Activated T-cell treated with anti-CD3 and anti-CD28 coated beads, Interleukin-2, amount 50 U/mL, for 72 hours (primary cell): ENCODE measurements at regions not wholly inside any gene's neighbourhood (a gene's known extent, or its start where the extent isn't known, plus 50 kb on each side); places are given as distances from the start of the nearest gene placed in this dataset.
"Not testable (repeated sequence)": the region's sequence is repeated elsewhere in the genome, so short reads cannot be mapped to it uniquely, and the experiment has no call there.

Experiments used
- ATAC-seq, 2 donors: fragments of 150-1000 bp; cut with Tn5 transposase; replicated peaks in 1 of 2; 2 replicates each; pipeline ENCODE4 v1.10.0; 2021; ENCODE audit warnings: moderate library complexity in 2 of 2, mild to moderate bottlenecking in 1 of 2
- DNase-seq, 2 donors: peaks; one replicate each; pipeline ENCODE4 v3.0.0; 2021 to 2022; ENCODE audit warnings: mixed read lengths in 1 of 2
- H3K27ac Mint-ChIP-seq: one replicate; pipeline ENCODE4 v1.8.0; 2022; ENCODE audit warnings: mild to moderate bottlenecking, moderate library complexity, mixed read lengths
- H3K27me3 Mint-ChIP-seq: one replicate; pipeline ENCODE4 v1.8.0; 2022; ENCODE audit warnings: low read depth, mixed read lengths
- H3K36me3 Mint-ChIP-seq, 2 donors: one replicate each; pipeline ENCODE4 v1.8.0; 2022; ENCODE audit warnings: mixed read lengths in 2 of 2, mild to moderate bottlenecking in 1 of 2; ENCODE audit not compliant: insufficient read depth in 2 of 2
- H3K4me1 Mint-ChIP-seq: one replicate; pipeline ENCODE4 v1.8.0; 2022; ENCODE audit warnings: low read depth, mixed read lengths
- H3K4me3 Mint-ChIP-seq, 2 donors: one replicate each; pipeline ENCODE4 v1.8.0; 2022; ENCODE audit warnings: mild to moderate bottlenecking in 2 of 2, mixed read lengths in 2 of 2, moderate library complexity in 2 of 2
- H3K9me3 Mint-ChIP-seq, 2 donors: one replicate each; pipeline ENCODE4 v1.8.0; 2022; ENCODE audit warnings: mixed read lengths in 2 of 2

GRCh38 chr6:170147056-170147787, 143.7 kb downstream of the DLL1 start:
- DNase-seq, result no peak
- Mint-ChIP-seq H3K27ac (peak overlapping the region; percentile 85), H3K36me3 (peaks cover 11 to 12% of the 10 kb centered on the region in 2 donors), H3K9me3 (peaks cover 9 to 12% of the 10 kb centered on the region in 2 donors), H3K4me3 (peak overlapping the region; percentile 77 to 80), H3K27me3 (peaks cover 17% of the 10 kb centered on the region), H3K4me1 (peaks cover 45% of the 10 kb centered on the region)
- ATAC-seq, result no peak

DNA sequence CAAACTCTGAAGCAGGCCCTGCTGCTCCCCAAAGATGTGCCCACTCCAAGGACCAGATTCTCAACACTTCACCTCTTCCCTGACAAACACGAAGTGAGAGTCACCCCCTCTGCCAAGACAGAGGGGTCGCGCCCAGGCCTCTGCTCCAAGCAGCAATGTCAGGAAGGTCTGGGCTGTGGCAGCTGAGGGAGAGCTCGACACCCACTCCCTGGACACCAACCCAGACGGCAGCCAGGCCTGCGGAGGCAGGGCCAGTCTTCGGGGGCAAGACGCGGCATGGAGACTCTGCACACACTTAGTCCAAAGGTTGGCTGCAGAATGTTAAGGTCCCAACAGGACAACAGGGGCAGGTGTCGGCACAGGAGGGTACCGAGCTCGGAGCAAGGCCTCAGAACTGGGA, 144.2 kb downstream of the DLL1 start:
- Mint-ChIP-seq H3K27ac (peak overlapping the region; percentile 52), H3K4me1 (peaks cover 45% of the 10 kb centered on the region), H3K27me3 (peaks cover 11% of the 10 kb centered on the region), H3K36me3 (peaks cover 11 to 12% of the 10 kb centered on the region in 2 donors), H3K9me3 (peaks cover 9 to 12% of the 10 kb centered on the region in 2 donors), H3K4me3 (peak overlapping the region; percentile 2 to 80)
- ATAC-seq (no peak), DNase-seq (no peak)

DNA sequence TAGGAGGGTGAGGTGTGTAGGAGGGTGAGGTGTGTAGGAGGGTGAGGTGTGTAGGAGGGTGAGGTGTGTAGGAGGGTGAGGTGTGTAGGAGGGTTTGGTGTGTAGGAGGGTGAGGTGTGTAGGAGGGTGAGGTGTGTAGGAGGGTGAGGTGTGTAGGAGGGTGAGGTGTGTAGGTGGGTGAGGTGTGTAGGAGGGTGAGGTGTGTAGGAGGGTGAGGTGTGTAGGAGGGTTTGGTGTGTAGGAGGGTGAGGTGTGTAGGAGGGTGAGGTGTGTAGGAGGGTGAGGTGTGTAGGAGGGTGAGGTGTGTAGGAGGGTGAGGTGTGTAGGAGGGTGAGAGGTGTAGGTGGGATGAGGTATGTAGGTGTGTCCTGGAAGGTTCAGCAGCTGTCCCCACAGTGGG, 144.7 kb downstream of the DLL1 start:
- Mint-ChIP-seq H3K36me3 (peaks cover 11 to 12% of the 10 kb centered on the region in 2 donors), H3K27ac (peak overlapping the region; percentile 65), H3K4me1 (peaks cover 45% of the 10 kb centered on the region), H3K9me3 (peaks cover 9 to 12% of the 10 kb centered on the region in 2 donors), H3K4me3 (peak overlapping the region in 1 of 2 donors; percentile 80)
- not testable (repeated sequence) for DNase-seq, ATAC-seq, H3K27me3 Mint-ChIP-seq

- ATAC-seq, H3K27me3 Mint-ChIP-seq: not testable (repeated sequence)
- DNase-seq, result peak; percentile 36 to 47
- H3K4me1 Mint-ChIP-seq, result peaks cover 45% of the 10 kb centered on the region
- H3K36me3 Mint-ChIP-seq, result peaks cover 11 to 12% of the 10 kb centered on the region in 2 donors
- H3K9me3 Mint-ChIP-seq, result peaks cover 9 to 12% of the 10 kb centered on the region in 2 donors
- H3K27ac Mint-ChIP-seq, result peak overlapping the region; percentile 74
- peak overlapping the region in 1 of 2 donors; percentile 37 for H3K4me3 Mint-ChIP-seq
Measured at GRCh38 chr6:170145716-170146115, 145.2 kb downstream of the DLL1 start.

DNA sequence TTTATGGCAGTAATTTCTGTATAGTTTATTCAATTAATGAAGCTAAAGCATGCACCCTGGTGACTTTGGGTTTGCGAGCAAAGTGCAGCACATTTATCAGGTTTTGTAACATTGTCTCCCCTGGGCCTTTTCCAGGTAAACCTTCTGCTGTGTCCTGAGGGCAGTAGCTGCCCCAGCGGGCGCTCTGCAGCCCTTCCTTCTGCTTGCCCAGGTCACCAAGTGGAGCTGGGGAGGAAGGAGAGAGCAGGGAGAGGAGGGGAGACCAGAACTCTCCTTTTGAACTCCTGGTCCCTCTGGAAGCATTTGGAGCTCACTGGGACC, 145.6 kb downstream of the DLL1 start:
- H3K27me3 Mint-ChIP-seq, result no peaks in the 10 kb centered on the region
- peaks cover 11 to 12% of the 10 kb centered on the region in 2 donors for H3K36me3 Mint-ChIP-seq
- peak overlapping the region in 1 of 2 donors; percentile 37 for H3K4me3 Mint-ChIP-seq
- peaks cover 9 to 12% of the 10 kb centered on the region in 2 donors for H3K9me3 Mint-ChIP-seq
- ATAC-seq, result no peak
- peaks cover 45% of the 10 kb centered on the region for H3K4me1 Mint-ChIP-seq
- peak overlapping the region; percentile 74 for H3K27ac Mint-ChIP-seq
- no peak for DNase-seq

- H3K27me3 Mint-ChIP-seq, result no peaks in the 10 kb centered on the region
- H3K36me3 Mint-ChIP-seq, result peaks cover 11 to 12% of the 10 kb centered on the region in 2 donors
- ATAC-seq (no peak), DNase-seq (no peak)
- H3K4me3 Mint-ChIP-seq, result peak overlapping the region in 1 of 2 donors; percentile 5
- peak overlapping the region; percentile 7 for H3K27ac Mint-ChIP-seq
- H3K4me1 Mint-ChIP-seq, result peaks cover 45% of the 10 kb centered on the region
- peaks cover 9 to 12% of the 10 kb centered on the region in 2 donors for H3K9me3 Mint-ChIP-seq
Measured at GRCh38 chr6:170144571-170145271, 146.2 kb downstream of the DLL1 start.

DNA sequence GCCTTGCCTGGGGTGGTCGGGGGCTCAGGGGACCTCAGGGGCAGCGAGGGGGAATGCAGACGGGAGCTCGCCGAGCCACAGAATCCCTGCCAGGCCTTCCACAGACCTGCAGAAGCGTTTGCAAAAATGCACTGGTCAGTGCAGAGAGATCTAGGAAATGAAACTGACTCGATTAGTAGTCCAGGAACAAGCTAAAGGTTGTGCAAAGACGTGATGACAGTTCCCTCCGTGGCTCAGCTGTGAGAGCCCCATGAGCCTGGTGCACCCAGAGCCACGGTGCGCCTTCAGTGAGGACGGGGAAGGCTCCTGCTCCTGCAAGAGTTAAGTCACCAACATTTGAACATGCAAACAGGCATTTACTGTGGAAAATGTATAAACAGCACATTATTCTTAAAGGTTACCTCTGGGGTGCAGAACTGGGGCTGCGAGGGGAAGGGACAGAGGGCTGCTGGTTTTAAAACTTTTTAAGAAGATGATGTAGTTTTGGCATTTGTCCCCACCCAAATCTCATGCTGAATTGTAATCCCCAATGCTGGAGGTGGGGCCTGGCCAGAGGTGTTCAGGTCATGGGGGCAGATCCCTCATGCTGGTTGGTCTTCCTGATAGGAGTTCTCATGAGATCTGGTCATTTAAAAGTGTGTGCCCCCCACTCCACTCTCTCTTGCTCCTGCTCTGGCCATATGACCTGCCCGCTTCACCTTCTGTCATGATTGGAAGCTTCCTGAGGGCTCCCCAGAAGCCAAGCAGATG, 147.3 kb downstream of the DLL1 start:
- Mint-ChIP-seq H3K27me3 (no peaks in the 10 kb centered on the region), H3K36me3 (peaks cover 11 to 12% of the 10 kb centered on the region in 2 donors), H3K27ac (no peak overlapping the region), H3K9me3 (peaks cover 9 to 12% of the 10 kb centered on the region in 2 donors), H3K4me3 (no peak overlapping the region), H3K4me1 (peaks cover 35% of the 10 kb centered on the region)
- DNase-seq (no peak), ATAC-seq (no peak)

DNA sequence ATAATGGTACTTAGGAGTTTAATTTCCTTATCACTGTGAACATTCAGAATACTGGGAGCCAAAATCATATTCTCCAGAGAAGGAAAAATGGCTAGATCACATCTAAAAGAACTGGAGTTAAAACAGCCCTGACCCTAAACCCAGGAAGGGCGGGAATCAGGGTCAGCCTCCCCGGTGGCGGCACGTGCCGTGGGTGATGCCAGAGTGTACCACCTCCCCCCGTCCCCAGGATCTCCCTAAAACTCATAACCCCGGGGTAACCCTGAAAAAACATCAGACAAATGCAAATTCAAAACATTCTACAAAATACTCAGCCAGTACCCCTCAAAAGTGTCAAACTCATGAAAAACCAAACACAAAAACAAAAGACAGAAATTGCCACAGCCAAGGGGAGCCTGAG, 148.3 kb downstream of the DLL1 start:
- Mint-ChIP-seq H3K36me3 (peaks cover 11 to 12% of the 10 kb centered on the region in 2 donors), H3K27me3 (no peaks in the 10 kb centered on the region), H3K4me1 (peaks cover 25% of the 10 kb centered on the region), H3K27ac (no peak overlapping the region), H3K4me3 (no peak overlapping the region), H3K9me3 (peaks cover 9 to 12% of the 10 kb centered on the region in 2 donors)
- no peak for DNase-seq
- ATAC-seq, result no peak

DNA sequence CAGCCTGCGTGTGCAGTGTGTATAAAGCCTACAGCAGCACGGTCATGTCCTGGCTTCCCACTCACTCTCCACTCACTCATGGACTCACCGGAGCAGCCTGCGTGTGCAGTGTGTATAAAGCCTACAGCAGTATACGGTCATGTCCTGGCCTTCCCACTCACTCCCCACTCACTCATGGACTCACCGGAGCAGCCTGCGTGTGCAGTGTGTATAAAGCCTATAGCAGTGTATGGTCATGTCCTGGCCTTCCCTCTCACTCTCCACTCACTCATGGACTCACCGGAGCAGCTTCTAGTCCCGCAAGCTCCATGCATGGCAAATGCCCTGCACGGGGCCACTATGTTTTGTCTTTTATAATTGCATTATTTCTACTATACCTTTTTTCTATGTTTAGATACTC, 149.8 kb downstream of the DLL1 start:
- H3K4me3 Mint-ChIP-seq, H3K27me3 Mint-ChIP-seq, ATAC-seq, DNase-seq, H3K27ac Mint-ChIP-seq: not testable (repeated sequence)
- Mint-ChIP-seq H3K36me3 (peaks cover 11 to 12% of the 10 kb centered on the region in 2 donors), H3K4me1 (peaks cover 13% of the 10 kb centered on the region), H3K9me3 (peaks cover 9 to 12% of the 10 kb centered on the region in 2 donors)

GRCh38 chr6:170140129-170140528, 150.7 kb downstream of the DLL1 start:
- H3K27me3 Mint-ChIP-seq, result no peaks in the 10 kb centered on the region
- H3K4me3 Mint-ChIP-seq, result no peak overlapping the region
- peaks cover 5% of the 10 kb centered on the region for H3K4me1 Mint-ChIP-seq
- ATAC-seq (no peak), DNase-seq (no peak)
- peaks cover 9% of the 10 kb centered on the region in 2 donors for H3K9me3 Mint-ChIP-seq
- H3K27ac Mint-ChIP-seq, result no peak overlapping the region
- H3K36me3 Mint-ChIP-seq, result peaks cover 7 to 12% of the 10 kb centered on the region in 2 donors

- Mint-ChIP-seq H3K27me3 (peaks cover under 1% of the 10 kb centered on the region), H3K27ac (no peak overlapping the region), H3K36me3 (peaks cover 2 to 8% of the 10 kb centered on the region in 2 donors), H3K9me3 (peaks cover 4% of the 10 kb centered on the region in 2 donors), H3K4me1 (no peaks in the 10 kb centered on the region), H3K4me3 (no peak overlapping the region)
- no peak for ATAC-seq
- no peak for DNase-seq
Measured at GRCh38 chr6:170139531-170139930, 151.3 kb downstream of the DLL1 start.

DNA sequence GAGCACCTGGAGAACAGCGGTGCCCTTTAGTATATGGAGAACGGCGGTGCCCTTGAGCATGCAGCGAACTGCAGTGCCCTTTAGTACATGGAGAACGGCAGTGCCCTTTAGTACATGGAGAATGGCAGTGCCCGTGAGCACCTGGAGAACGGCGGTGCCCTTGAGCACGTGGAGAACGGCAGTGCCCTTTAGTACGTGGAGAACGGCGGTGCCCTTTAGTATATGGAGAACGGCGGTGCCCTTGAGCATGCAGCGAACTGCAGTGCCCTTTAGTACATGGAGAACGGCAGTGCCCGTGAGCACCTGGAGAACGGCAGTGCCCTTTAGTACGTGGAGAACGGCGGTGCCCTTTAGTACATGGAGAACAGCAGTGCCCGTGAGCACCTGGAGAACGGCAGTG, 151.8 kb downstream of the DLL1 start:
- not testable (repeated sequence) for H3K27ac Mint-ChIP-seq, H3K4me1 Mint-ChIP-seq, H3K27me3 Mint-ChIP-seq, H3K9me3 Mint-ChIP-seq, H3K36me3 Mint-ChIP-seq, H3K4me3 Mint-ChIP-seq, DNase-seq, ATAC-seq
